Hematopoietic multipotent progenitor cell (in vitro differentiated cells): ENCODE measurements at regions not wholly inside any gene's neighbourhood (a gene's known extent, or its start where the extent isn't known, plus 50 kb on each side); places are given as distances from the start of the nearest gene placed in this dataset.
A peak's percentile ranks its signal among the peaks of the same experiment; 100 is the strongest.

ENCODE experiments used
- DNase-seq, 3 donors: peaks; one replicate each; pipeline ENCODE4 v3.0.0-alpha.2; 2011 to 2015; ENCODE audit warnings: low read depth in 2 of 3, low spot score in 2 of 3

GRCh38 chr11:69242266-69242920 is 51.6 kb upstream of the MYEOV start:
- peak in 2 of 3 donors; percentile 11 to 48 for DNase-seq

GRCh38 chr11:69243496-69244200 is 50.3 kb upstream of the MYEOV start:
- DNase-seq = no peak
